Endothelial cell of umbilical vein (primary cell): ENCODE measurements at regions not wholly inside any gene's neighbourhood (a gene's known extent, or its start where the extent isn't known, plus 50 kb on each side); places are given as distances from the start of the nearest gene placed in this dataset.

Experiments
- BruUV-seq: library from RNA; stranded (reverse); fragments of 400-500 nt; replicated peaks from 2 replicates; lab custom pipeline; 2021; lab: Mats Ljungman, UMichigan
- CTCF ChIA-PET: fragments of 300-600, 350-600 bp; sonication (Branson Sonifier 250); formaldehyde crosslinking; loops from one replicate; lab custom pipeline; 2021; ENCODE audit warnings: antibody characterized with exemption, inconsistent platforms; lab: Charles Lee
- POLR2A ChIA-PET: fragments of 300-600, 350-600 bp; sonication (Branson Sonifier 250); formaldehyde crosslinking; loops from one replicate; lab custom pipeline; 2021; ENCODE audit warnings: antibody characterized with exemption, inconsistent platforms; lab: Charles Lee
- DNase-seq: peaks from one replicate; pipeline ENCODE4 v3.0.0-alpha.2; 2011; ENCODE audit warnings: low read depth, low spot score
- FAIRE-seq: peaks from 2 replicates; lab custom pipeline; 2011; peaks lifted over from hg19 to GRCh38; lab: Jason Lieb, UNC
- H2AFZ ChIP-seq: 2 replicates; pipeline ENCODE4 v1.6.0; 2012; ENCODE audit warnings: low read depth, low read length, control low read depth, inconsistent platforms
- H3K27ac ChIP-seq: 2 replicates; pipeline ENCODE4 v1.5.1; 2011; ENCODE audit warnings: low read depth, mild to moderate bottlenecking, control low read depth, low read length, moderate library complexity; ENCODE audit not compliant: insufficient read depth
- H3K27me3 ChIP-seq, 2 experiments: 2 replicates each; pipeline versions ENCODE4 v1.6.0 to v1.6.1; 2011; ENCODE audit warnings: low read length in 2 of 2, mixed read lengths in 1 of 2; ENCODE audit not compliant: control insufficient read depth in 2 of 2, insufficient read depth in 2 of 2
- H3K36me3 ChIP-seq, 2 experiments: 2 replicates in 1 of 2; 3 replicates in 1 of 2; pipeline ENCODE4 v1.5.1; 2011; ENCODE audit warnings: low read length in 2 of 2, mild to moderate bottlenecking in 1 of 2, moderate library complexity in 1 of 2; ENCODE audit not compliant: control insufficient read depth in 2 of 2, insufficient read depth in 2 of 2; ENCODE audit errors: extremely low read depth in 1 of 2
- H3K4me1 ChIP-seq: 3 replicates; pipeline ENCODE4 v1.5.1; 2011; ENCODE audit warnings: mild to moderate bottlenecking, low read length; ENCODE audit not compliant: control insufficient read depth, insufficient read depth; ENCODE audit errors: extremely low read depth
- H3K4me2 ChIP-seq: 2 replicates; pipeline ENCODE4 v1.6.1; 2011; ENCODE audit warnings: low read length, control low read depth, mixed read lengths; ENCODE audit not compliant: insufficient read depth
- H3K4me3 ChIP-seq, 3 experiments: fragments of 200-600 bp in 1 of 3; sonication (generic), shearing (Covaris generic) in 1 of 3; replicated peaks in 1 of 3; 2 replicates each; pipeline ENCODE4 v1.5.1; 2011 to 2016; ENCODE audit warnings: control low read depth in 3 of 3, low read length in 3 of 3, mild to moderate bottlenecking in 2 of 3, inconsistent platforms in 1 of 3, low read depth in 1 of 3, moderate library complexity in 1 of 3; ENCODE audit not compliant: insufficient read depth in 1 of 3
- H3K79me2 ChIP-seq: 2 replicates; pipeline ENCODE4 v1.6.0; 2012; ENCODE audit warnings: low read length, inconsistent platforms; ENCODE audit not compliant: control insufficient read depth, insufficient read depth
- H3K9ac ChIP-seq: replicated peaks from 2 replicates; pipeline ENCODE3; 2011; ENCODE audit warnings: low read length, control low read depth; ENCODE audit not compliant: insufficient read depth; ENCODE audit errors: extremely low read depth
- H3K9me1 ChIP-seq: replicated peaks from 3 replicates; pipeline ENCODE4 v1.6.0; 2011; ENCODE audit warnings: mild to moderate bottlenecking, low read length; ENCODE audit not compliant: control insufficient read depth, insufficient read depth; ENCODE audit errors: extremely low read depth
- H3K9me3 ChIP-seq: replicated peaks from 2 replicates; pipeline ENCODE4 v1.5.1; 2012; ENCODE audit warnings: low read length, inconsistent platforms; ENCODE audit not compliant: control insufficient read depth, insufficient read depth
- H4K20me1 ChIP-seq: replicated peaks from 2 replicates; pipeline ENCODE3; 2011; ENCODE audit warnings: mild to moderate bottlenecking, low read length; ENCODE audit not compliant: control insufficient read depth, insufficient read depth; ENCODE audit errors: extremely low read depth
- EZH2 ChIP-seq: IDR thresholded peaks from 2 replicates; pipeline ENCODE4 v1.6.1; 2012; ENCODE audit warnings: borderline replicate concordance, low read depth, mild to moderate bottlenecking, moderate library complexity, low read length, inconsistent platforms; ENCODE audit not compliant: severe bottlenecking
- FOS ChIP-seq: IDR thresholded peaks from 2 replicates; pipeline ENCODE4 v1.6.1; 2011; ENCODE audit warnings: mild to moderate bottlenecking, low read length, moderate library complexity, borderline replicate concordance; ENCODE audit not compliant: insufficient read depth
- GATA2 ChIP-seq: IDR thresholded peaks from 2 replicates; pipeline ENCODE4 v1.7.0; 2011; ENCODE audit warnings: low read depth, mild to moderate bottlenecking, moderate library complexity, mixed read lengths, low read length; ENCODE audit not compliant: insufficient read length, insufficient read depth
- JUN ChIP-seq: IDR thresholded peaks from 2 replicates; pipeline ENCODE4 v1.6.1; 2011; ENCODE audit warnings: borderline replicate concordance, low read depth; ENCODE audit not compliant: insufficient read length, insufficient read depth
- MYC ChIP-seq: IDR thresholded peaks from one replicate; pipeline ENCODE4 v1.6.1; 2011; ENCODE audit warnings: mild to moderate bottlenecking, low read depth, low read length
- POLR2A ChIP-seq: IDR thresholded peaks from 2 replicates; pipeline ENCODE4 v1.6.1; 2012; ENCODE audit warnings: low read depth, mild to moderate bottlenecking, control low read depth, low read length
- POLR2AphosphoS5 ChIP-seq: IDR thresholded peaks from 2 replicates; pipeline ENCODE4 v1.6.1; 2012; ENCODE audit warnings: low read depth, mild to moderate bottlenecking, control low read depth, low read length, moderate library complexity; ENCODE audit not compliant: insufficient read depth
- dilution Hi-C: fragments of 300-500 bp; cut with MboI; formaldehyde crosslinking; loops from one replicate; pipeline ENCODE4 v1.15.0; 2019; ENCODE audit warnings: low sequenced_read_pairs; ENCODE audit not compliant: extremely low pct_ligation_motif_present
- intact Hi-C: fragments of 100-400 bp; cut with micrococcal nuclease; formaldehyde crosslinking; loops from one replicate; pipeline ENCODE4 v1.10.0; 2022
- TF ChIP-seq, protein P1 (sequence below), 2 donors: IDR thresholded peaks; 1 replicate in 1 of 2; 2 replicates in 1 of 2; pipeline ENCODE4 v1.5.1; 2011; ENCODE audit warnings: low read length in 2 of 2, mild to moderate bottlenecking in 2 of 2, moderate library complexity in 2 of 2, control low read depth in 1 of 2, inconsistent platforms in 1 of 2, low read depth in 1 of 2; ENCODE audit not compliant: insufficient read depth in 1 of 2; ENCODE audit errors: extremely low read depth in 1 of 2
- TF ChIP-seq, protein P2 (sequence below): IDR thresholded peaks from 2 replicates; pipeline ENCODE4 v1.6.1; 2011; ENCODE audit not compliant: insufficient read depth, insufficient read length

DNA sequence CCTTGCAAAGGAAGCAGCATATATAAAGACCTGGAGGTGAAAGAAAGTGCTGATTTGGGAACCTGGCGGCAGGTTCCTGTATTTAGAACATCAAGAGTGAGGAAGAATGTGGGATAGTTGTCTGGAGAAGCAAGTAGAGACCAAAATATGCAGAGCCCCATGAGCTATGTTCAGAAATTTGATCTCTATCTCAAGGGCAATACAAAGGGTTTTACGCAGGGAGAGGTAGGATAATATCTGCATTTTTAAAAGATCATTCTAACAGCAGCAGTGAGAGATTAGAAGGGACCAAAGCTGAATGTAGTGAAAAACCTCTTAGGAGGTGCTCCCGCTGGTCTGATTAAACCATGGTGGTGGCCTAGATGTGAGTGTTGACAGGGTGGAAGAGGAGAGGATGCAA, 453.9 kb upstream of the PKN2 start:
- dilution Hi-C loops = no loop called here
- ChIA-PET POLR2A (no interaction called here), CTCF (no interaction called here)

More for the DNA sequence above, 453.9 kb upstream of the PKN2 start:
- Histone ChIP-seq H2AFZ (no peak overlapping the region), H3K4me3 (no peak overlapping the region), H4K20me1 (no peaks in the 10 kb centered on the region), H3K4me2 (no peak overlapping the region), H3K27me3 (no peaks in the 10 kb centered on the region), H3K36me3 (no peaks in the 10 kb centered on the region), H3K4me1 (no peaks in the 10 kb centered on the region), H3K9me1 (no peaks in the 10 kb centered on the region), H3K9ac (no peak overlapping the region), H3K27ac (no peak overlapping the region), H3K9me3 (no peaks in the 10 kb centered on the region), H3K79me2 (no peaks in the 10 kb centered on the region)
- FAIRE-seq (no peak), DNase-seq (no peak)
- intact Hi-C loops = no loop called here
- TF ChIP-seq FOS (no peak), JUN (no peak), GATA2 (no peak), POLR2AphosphoS5 (no peak), EZH2 (no peak), MYC (no peak), POLR2A (no peak)
- TF ChIP-seq, protein P1, sequence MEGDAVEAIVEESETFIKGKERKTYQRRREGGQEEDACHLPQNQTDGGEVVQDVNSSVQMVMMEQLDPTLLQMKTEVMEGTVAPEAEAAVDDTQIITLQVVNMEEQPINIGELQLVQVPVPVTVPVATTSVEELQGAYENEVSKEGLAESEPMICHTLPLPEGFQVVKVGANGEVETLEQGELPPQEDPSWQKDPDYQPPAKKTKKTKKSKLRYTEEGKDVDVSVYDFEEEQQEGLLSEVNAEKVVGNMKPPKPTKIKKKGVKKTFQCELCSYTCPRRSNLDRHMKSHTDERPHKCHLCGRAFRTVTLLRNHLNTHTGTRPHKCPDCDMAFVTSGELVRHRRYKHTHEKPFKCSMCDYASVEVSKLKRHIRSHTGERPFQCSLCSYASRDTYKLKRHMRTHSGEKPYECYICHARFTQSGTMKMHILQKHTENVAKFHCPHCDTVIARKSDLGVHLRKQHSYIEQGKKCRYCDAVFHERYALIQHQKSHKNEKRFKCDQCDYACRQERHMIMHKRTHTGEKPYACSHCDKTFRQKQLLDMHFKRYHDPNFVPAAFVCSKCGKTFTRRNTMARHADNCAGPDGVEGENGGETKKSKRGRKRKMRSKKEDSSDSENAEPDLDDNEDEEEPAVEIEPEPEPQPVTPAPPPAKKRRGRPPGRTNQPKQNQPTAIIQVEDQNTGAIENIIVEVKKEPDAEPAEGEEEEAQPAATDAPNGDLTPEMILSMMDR (IDR thresholded peaks at IDR 0.05; ENCODE audit: extremely low read depth in 1 of 2, insufficient read depth in 1 of 2, low read depth in 1 of 2, low read length in 2 of 2) = no peak
- TF ChIP-seq, protein P2, sequence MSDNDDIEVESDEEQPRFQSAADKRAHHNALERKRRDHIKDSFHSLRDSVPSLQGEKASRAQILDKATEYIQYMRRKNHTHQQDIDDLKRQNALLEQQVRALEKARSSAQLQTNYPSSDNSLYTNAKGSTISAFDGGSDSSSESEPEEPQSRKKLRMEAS = no peak
- BruUV-seq = no TSS peak
